WTC11 (cell line): ENCODE measurements at regions not wholly inside any gene's neighbourhood (a gene's known extent, or its start where the extent isn't known, plus 50 kb on each side); places are given as distances from the start of the nearest gene placed in this dataset.

Source experiments
- ATAC-seq: fragments of 200-7000 bp; cut with Tn5 transposase; 2 replicates; pipeline ENCODE4 v1.10.0; 2021; ENCODE audit warnings: mild to moderate bottlenecking, moderate library complexity
- CTCF ChIA-PET: fragments of 300-600 bp; sonication (Branson Sonifier 250); formaldehyde crosslinking; loops from one replicate; lab custom pipeline; 2021; ENCODE audit warnings: antibody characterized with exemption; lab: Charles Lee
- POLR2A ChIA-PET: fragments of 350-600 bp; sonication (Branson Sonifier 250); formaldehyde crosslinking; loops from one replicate; lab custom pipeline; 2021; ENCODE audit warnings: antibody characterized with exemption; lab: Charles Lee
- DNase-seq: peaks from one replicate; pipeline ENCODE4 v3.0.0; 2021; ENCODE audit warnings: low spot score
- H3K27ac Mint-ChIP-seq: 2 replicates; pipeline ENCODE4 v1.8.0; 2021; ENCODE audit warnings: mixed read lengths
- H3K27me3 Mint-ChIP-seq: 2 replicates; pipeline ENCODE4 v1.8.0; 2021; ENCODE audit warnings: low read depth, mild to moderate bottlenecking, moderate library complexity, mixed read lengths
- H3K36me3 Mint-ChIP-seq: 2 replicates; pipeline ENCODE4 v1.8.0; 2021; ENCODE audit warnings: mixed read lengths
- H3K4me1 Mint-ChIP-seq: 2 replicates; pipeline ENCODE4 v1.8.0; 2022; ENCODE audit warnings: mixed read lengths
- H3K4me3 Mint-ChIP-seq: 2 replicates; pipeline ENCODE4 v1.8.0; 2021; ENCODE audit warnings: mild to moderate bottlenecking, moderate library complexity, mixed read lengths
- H3K9me3 Mint-ChIP-seq: 2 replicates; pipeline ENCODE4 v1.8.0; 2021; ENCODE audit warnings: mixed read lengths
- CBFB ChIP-seq: sonication (generic); formaldehyde crosslinking; IDR thresholded peaks from 2 replicates; pipeline ENCODE4 v1.8.1; 2022; ENCODE audit warnings: mild to moderate bottlenecking, low read depth, missing genetic modification reagents
- EMX1 ChIP-seq: fragments of 250-450 bp; sonication (Bioruptor Pico); IDR thresholded peaks from 2 replicates; pipeline ENCODE4 v1.8.0; 2021; ENCODE audit warnings: mild to moderate bottlenecking
- ETV6 ChIP-seq: sonication (generic); formaldehyde crosslinking; IDR thresholded peaks from 2 replicates; pipeline ENCODE4 v1.8.1; 2022; ENCODE audit warnings: mild to moderate bottlenecking, missing genetic modification reagents
- IRF2 ChIP-seq: sonication (generic); formaldehyde crosslinking; IDR thresholded peaks from 2 replicates; pipeline ENCODE4 v1.8.0; 2022; ENCODE audit warnings: low read depth, missing genetic modification reagents, borderline replicate concordance
- NR1H2 ChIP-seq: sonication (generic); formaldehyde crosslinking; IDR thresholded peaks from 2 replicates; pipeline ENCODE4 v1.9.0; 2021; ENCODE audit warnings: mild to moderate bottlenecking, moderate library complexity, missing genetic modification reagents
- NR2C2 ChIP-seq: sonication (generic); formaldehyde crosslinking; IDR thresholded peaks from 2 replicates; pipeline ENCODE4 v1.8.0; 2022; ENCODE audit warnings: mild to moderate bottlenecking, missing genetic modification reagents
- OVOL2 ChIP-seq: fragments of 250-450 bp; sonication (Bioruptor Pico); IDR thresholded peaks from 2 replicates; pipeline ENCODE4 v1.9.0; 2021; ENCODE audit warnings: mild to moderate bottlenecking, borderline replicate concordance
- PRRX2 ChIP-seq: fragments of 250-450 bp; sonication (Bioruptor Pico); IDR thresholded peaks from 2 replicates; pipeline ENCODE4 v1.8.0; 2021; ENCODE audit warnings: mild to moderate bottlenecking
- SOX15 ChIP-seq: fragments of 250-450 bp; sonication (Bioruptor Pico); IDR thresholded peaks from 2 replicates; pipeline ENCODE4 v1.9.0; 2021; ENCODE audit warnings: mild to moderate bottlenecking
- SP1 ChIP-seq: sonication (generic); formaldehyde crosslinking; conservative IDR thresholded peaks from 2 replicates; pipeline ENCODE4 v1.8.1; 2022; ENCODE audit warnings: missing genetic modification reagents
- TEAD1 ChIP-seq: sonication (generic); formaldehyde crosslinking; IDR thresholded peaks from 2 replicates; pipeline ENCODE4 v1.8.0; 2022; ENCODE audit warnings: mild to moderate bottlenecking, missing genetic modification reagents
- TEAD4 ChIP-seq: sonication (generic); formaldehyde crosslinking; IDR thresholded peaks from 2 replicates; pipeline ENCODE4 v1.8.0; 2022; ENCODE audit warnings: mild to moderate bottlenecking, missing genetic modification reagents
- ZNF138 ChIP-seq: sonication (generic); formaldehyde crosslinking; conservative IDR thresholded peaks from 2 replicates; pipeline ENCODE4 v1.8.1; 2022; ENCODE audit warnings: mild to moderate bottlenecking, moderate library complexity, missing genetic modification reagents
- ZNF396 ChIP-seq: fragments of 250-450 bp; sonication (Bioruptor Pico); IDR thresholded peaks from 2 replicates; pipeline ENCODE4 v1.8.0; 2021; ENCODE audit warnings: mild to moderate bottlenecking, moderate library complexity, borderline replicate concordance
- ZNF671 ChIP-seq: fragments of 250-450 bp; sonication (Bioruptor Pico); IDR thresholded peaks from 2 replicates; pipeline ENCODE4 v1.8.0; 2021; ENCODE audit warnings: mild to moderate bottlenecking
- TF ChIP-seq, protein P1 (sequence below): sonication (generic); formaldehyde crosslinking; IDR thresholded peaks from 2 replicates; pipeline ENCODE4 v1.8.1; 2022; ENCODE audit warnings: low read depth, mild to moderate bottlenecking, moderate library complexity, missing genetic modification reagents, borderline replicate concordance
- TF ChIP-seq, protein P2 (sequence below): fragments of 250-450 bp; sonication (Bioruptor Pico); IDR thresholded peaks from 2 replicates; pipeline ENCODE4 v1.9.0; 2021; ENCODE audit warnings: mild to moderate bottlenecking, borderline replicate concordance
- TF ChIP-seq, protein P3 (sequence below): sonication (generic); formaldehyde crosslinking; IDR thresholded peaks from 2 replicates; pipeline ENCODE4 v1.8.0; 2022; ENCODE audit warnings: mild to moderate bottlenecking, missing genetic modification reagents
- TF ChIP-seq, protein P4 (sequence below): fragments of 250-450 bp; sonication (Bioruptor Pico); IDR thresholded peaks from 2 replicates; pipeline ENCODE4 v1.8.0; 2021; ENCODE audit warnings: mild to moderate bottlenecking
- TF ChIP-seq, protein P5 (sequence below): sonication (generic); formaldehyde crosslinking; conservative IDR thresholded peaks from 2 replicates; pipeline ENCODE4 v1.8.1; 2023; ENCODE audit warnings: mild to moderate bottlenecking, low read depth, missing genetic modification reagents, moderate library complexity

DNA sequence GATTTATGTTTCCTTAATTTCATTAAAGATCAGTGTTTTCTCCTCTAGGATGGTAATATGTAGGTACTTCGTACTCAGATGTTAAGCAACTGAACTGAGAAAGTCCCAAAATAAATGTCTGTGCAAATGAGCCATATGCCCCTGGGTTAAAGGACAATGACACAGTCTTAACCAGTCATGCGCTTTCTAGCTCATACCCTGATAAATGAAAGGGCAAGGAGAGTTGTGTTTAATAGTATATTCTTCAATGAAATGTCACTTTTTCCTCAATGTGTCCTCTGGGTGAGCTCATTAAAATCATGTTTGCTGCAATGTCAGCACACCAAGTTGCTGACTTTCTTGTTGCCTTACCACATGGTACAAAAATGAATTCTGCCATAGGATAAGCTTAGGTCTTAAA, 856.3 kb downstream of the TMEM182 start:
- CTCF ChIA-PET = no interaction called here

DNA sequence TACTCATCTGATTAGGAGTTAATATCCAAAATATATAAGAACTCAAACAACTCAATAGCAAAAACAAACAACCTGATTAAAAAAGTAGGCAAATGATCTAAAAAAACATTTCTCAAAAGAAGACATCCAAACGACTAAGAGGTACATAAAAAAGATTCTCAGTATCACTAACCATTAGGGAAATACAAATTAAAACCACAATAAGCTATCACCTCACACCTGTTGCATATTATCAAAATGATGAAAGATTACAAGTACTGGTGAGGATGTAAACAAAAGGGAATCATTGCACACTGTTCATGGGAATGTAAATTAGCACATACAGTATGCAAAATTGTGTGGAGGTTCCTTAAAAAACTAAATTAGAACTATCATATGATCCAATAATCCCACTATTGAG, 865.5 kb downstream of the TMEM182 start:
- H3K36me3 Mint-ChIP-seq = peaks cover 4% of the 10 kb centered on the region
- POLR2A ChIA-PET = no interaction called here
- peaks cover 34% of the 10 kb centered on the region for H3K9me3 Mint-ChIP-seq
- no peak for DNase-seq
- CTCF ChIA-PET = no interaction called here
- no peak overlapping the region for H3K27ac Mint-ChIP-seq
- H3K4me1 Mint-ChIP-seq = no peaks in the 10 kb centered on the region
- no peaks in the 10 kb centered on the region for H3K27me3 Mint-ChIP-seq
- TF ChIP-seq PRRX2 (CRISPR knock-in tag) (no peak), TEAD4 (CRISPR knock-in tag) (no peak), NR2C2 (CRISPR knock-in tag) (no peak), NR1H2 (CRISPR knock-in tag) (no peak), SP1 (CRISPR knock-in tag) (no peak), OVOL2 (CRISPR knock-in tag) (no peak), IRF2 (CRISPR knock-in tag) (no peak), TEAD1 (CRISPR knock-in tag) (no peak), SOX15 (CRISPR knock-in tag) (no peak), ETV6 (no peak), ZNF671 (CRISPR knock-in tag) (no peak), CBFB (no peak), ZNF396 (no peak), EMX1 (CRISPR knock-in tag) (no peak)
- TF ChIP-seq, protein P1, sequence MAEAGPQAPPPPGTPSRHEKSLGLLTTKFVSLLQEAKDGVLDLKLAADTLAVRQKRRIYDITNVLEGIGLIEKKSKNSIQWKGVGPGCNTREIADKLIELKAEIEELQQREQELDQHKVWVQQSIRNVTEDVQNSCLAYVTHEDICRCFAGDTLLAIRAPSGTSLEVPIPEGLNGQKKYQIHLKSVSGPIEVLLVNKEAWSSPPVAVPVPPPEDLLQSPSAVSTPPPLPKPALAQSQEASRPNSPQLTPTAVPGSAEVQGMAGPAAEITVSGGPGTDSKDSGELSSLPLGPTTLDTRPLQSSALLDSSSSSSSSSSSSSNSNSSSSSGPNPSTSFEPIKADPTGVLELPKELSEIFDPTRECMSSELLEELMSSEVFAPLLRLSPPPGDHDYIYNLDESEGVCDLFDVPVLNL (CRISPR knock-in tag) = no peak
- TF ChIP-seq, protein P2, sequence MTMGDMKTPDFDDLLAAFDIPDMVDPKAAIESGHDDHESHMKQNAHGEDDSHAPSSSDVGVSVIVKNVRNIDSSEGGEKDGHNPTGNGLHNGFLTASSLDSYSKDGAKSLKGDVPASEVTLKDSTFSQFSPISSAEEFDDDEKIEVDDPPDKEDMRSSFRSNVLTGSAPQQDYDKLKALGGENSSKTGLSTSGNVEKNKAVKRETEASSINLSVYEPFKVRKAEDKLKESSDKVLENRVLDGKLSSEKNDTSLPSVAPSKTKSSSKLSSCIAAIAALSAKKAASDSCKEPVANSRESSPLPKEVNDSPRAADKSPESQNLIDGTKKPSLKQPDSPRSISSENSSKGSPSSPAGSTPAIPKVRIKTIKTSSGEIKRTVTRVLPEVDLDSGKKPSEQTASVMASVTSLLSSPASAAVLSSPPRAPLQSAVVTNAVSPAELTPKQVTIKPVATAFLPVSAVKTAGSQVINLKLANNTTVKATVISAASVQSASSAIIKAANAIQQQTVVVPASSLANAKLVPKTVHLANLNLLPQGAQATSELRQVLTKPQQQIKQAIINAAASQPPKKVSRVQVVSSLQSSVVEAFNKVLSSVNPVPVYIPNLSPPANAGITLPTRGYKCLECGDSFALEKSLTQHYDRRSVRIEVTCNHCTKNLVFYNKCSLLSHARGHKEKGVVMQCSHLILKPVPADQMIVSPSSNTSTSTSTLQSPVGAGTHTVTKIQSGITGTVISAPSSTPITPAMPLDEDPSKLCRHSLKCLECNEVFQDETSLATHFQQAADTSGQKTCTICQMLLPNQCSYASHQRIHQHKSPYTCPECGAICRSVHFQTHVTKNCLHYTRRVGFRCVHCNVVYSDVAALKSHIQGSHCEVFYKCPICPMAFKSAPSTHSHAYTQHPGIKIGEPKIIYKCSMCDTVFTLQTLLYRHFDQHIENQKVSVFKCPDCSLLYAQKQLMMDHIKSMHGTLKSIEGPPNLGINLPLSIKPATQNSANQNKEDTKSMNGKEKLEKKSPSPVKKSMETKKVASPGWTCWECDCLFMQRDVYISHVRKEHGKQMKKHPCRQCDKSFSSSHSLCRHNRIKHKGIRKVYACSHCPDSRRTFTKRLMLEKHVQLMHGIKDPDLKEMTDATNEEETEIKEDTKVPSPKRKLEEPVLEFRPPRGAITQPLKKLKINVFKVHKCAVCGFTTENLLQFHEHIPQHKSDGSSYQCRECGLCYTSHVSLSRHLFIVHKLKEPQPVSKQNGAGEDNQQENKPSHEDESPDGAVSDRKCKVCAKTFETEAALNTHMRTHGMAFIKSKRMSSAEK (CRISPR knock-in tag) = no peak
- TF ChIP-seq, protein P3, sequence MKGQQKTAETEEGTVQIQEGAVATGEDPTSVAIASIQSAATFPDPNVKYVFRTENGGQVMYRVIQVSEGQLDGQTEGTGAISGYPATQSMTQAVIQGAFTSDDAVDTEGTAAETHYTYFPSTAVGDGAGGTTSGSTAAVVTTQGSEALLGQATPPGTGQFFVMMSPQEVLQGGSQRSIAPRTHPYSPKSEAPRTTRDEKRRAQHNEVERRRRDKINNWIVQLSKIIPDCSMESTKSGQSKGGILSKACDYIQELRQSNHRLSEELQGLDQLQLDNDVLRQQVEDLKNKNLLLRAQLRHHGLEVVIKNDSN (CRISPR knock-in tag) = no peak
- TF ChIP-seq, protein P4, sequence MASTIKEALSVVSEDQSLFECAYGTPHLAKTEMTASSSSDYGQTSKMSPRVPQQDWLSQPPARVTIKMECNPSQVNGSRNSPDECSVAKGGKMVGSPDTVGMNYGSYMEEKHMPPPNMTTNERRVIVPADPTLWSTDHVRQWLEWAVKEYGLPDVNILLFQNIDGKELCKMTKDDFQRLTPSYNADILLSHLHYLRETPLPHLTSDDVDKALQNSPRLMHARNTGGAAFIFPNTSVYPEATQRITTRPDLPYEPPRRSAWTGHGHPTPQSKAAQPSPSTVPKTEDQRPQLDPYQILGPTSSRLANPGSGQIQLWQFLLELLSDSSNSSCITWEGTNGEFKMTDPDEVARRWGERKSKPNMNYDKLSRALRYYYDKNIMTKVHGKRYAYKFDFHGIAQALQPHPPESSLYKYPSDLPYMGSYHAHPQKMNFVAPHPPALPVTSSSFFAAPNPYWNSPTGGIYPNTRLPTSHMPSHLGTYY (CRISPR knock-in tag) = no peak
- TF ChIP-seq, protein P5, sequence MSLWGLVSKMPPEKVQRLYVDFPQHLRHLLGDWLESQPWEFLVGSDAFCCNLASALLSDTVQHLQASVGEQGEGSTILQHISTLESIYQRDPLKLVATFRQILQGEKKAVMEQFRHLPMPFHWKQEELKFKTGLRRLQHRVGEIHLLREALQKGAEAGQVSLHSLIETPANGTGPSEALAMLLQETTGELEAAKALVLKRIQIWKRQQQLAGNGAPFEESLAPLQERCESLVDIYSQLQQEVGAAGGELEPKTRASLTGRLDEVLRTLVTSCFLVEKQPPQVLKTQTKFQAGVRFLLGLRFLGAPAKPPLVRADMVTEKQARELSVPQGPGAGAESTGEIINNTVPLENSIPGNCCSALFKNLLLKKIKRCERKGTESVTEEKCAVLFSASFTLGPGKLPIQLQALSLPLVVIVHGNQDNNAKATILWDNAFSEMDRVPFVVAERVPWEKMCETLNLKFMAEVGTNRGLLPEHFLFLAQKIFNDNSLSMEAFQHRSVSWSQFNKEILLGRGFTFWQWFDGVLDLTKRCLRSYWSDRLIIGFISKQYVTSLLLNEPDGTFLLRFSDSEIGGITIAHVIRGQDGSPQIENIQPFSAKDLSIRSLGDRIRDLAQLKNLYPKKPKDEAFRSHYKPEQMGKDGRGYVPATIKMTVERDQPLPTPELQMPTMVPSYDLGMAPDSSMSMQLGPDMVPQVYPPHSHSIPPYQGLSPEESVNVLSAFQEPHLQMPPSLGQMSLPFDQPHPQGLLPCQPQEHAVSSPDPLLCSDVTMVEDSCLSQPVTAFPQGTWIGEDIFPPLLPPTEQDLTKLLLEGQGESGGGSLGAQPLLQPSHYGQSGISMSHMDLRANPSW = no peak
- H3K4me3 Mint-ChIP-seq = no peak overlapping the region
- no peak for ATAC-seq

More for the DNA sequence above, 856.3 kb downstream of the TMEM182 start:
- POLR2A ChIA-PET = no interaction called here
- H3K9me3 Mint-ChIP-seq = peaks cover 44% of the 10 kb centered on the region
- no peak overlapping the region for H3K27ac Mint-ChIP-seq
- no peaks in the 10 kb centered on the region for H3K4me1 Mint-ChIP-seq
- no peaks in the 10 kb centered on the region for H3K27me3 Mint-ChIP-seq
- no peak for DNase-seq
- peaks cover 19% of the 10 kb centered on the region for H3K36me3 Mint-ChIP-seq
- H3K4me3 Mint-ChIP-seq = no peak overlapping the region
- no peak for TF ChIP-seq ZNF138
- TF ChIP-seq, all 79 proteins: peak for 0
- ATAC-seq = no peak
